HG02981 (cell line): ENCODE measurements at regions not wholly inside any gene's neighbourhood (a gene's known extent, or its start where the extent isn't known, plus 50 kb on each side); places are given as distances from the start of the nearest gene placed in this dataset.

ENCODE experiments used
- ATAC-seq: cut with Tn5 transposase; IDR thresholded peaks from one replicate; pipeline ENCODE4 v1.9.1; 2021; ENCODE audit warnings: mild to moderate bottlenecking, moderate library complexity; ENCODE audit not compliant: unreplicated experiment

DNA sequence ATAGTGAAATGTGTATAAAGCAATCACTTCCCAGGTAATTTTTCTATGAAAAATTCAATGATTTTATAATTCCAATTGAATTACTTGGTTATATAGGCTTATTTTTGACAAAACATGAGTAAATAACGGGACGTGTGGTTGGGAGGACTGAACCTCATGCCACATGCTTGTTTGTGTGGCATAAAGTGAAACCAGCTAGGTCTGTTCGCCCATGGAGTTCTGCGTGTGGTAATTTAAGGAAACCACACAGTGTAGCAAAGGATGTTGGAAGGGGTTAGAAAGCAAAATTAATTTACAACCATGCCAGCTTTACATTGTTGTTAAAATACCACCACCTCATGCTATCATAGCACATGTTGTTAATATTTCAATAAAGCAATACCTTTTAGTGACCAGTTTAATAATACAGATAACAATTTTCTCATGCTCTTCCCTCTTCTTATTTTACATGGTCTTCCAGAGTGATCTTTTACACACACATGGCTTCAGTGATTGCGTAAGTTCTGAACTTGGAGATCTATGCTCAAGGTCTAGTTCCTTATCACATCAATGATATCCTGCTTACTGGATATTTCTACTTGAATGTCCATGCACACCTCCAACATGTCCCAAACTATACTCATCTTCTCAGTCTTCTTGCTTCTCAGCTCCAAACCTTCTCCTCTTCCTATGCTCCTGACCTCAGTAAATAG, 156.4 kb upstream of the ITGA4 start:
- ATAC-seq = no peak

DNA sequence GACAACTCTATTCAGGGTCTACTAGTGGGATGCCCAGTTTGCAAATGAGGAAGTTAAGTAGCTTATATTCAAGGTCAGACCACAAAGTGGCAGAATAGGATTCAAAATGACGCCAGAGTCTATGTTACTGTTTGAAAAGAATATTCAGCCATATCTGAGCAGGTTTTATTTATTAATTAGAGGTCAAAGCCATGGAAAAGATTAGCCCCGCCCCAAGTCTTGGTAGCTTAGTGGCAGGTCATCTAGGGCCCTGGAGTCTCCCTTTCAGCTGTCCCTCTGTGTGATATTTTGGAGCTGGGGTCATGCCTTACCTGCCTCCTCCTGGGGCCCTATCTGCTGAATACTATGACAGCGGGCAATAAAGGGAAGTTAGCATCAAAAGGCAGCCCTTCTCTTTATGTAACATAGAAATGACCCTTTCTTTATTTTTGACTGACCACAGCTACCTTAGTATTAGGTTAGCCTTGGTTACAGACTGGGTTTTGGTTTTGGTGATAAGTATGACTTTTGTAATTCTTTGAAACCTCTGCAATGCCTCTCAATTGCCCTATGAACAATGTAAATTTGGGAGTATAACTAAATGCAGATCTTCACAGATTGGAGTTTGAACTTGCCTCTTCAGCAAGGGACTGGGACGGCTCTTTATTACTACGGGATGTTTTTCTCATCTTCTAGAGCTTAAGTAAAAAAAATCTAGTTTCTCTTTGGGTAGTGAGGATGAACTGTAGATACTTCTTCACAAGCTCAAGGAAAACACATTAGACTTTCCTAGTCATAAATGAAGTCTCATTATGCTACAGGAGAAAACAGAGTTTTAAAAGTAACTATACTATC, 153.0 kb upstream of the ITGA4 start:
- ATAC-seq = peak; percentile 28

DNA sequence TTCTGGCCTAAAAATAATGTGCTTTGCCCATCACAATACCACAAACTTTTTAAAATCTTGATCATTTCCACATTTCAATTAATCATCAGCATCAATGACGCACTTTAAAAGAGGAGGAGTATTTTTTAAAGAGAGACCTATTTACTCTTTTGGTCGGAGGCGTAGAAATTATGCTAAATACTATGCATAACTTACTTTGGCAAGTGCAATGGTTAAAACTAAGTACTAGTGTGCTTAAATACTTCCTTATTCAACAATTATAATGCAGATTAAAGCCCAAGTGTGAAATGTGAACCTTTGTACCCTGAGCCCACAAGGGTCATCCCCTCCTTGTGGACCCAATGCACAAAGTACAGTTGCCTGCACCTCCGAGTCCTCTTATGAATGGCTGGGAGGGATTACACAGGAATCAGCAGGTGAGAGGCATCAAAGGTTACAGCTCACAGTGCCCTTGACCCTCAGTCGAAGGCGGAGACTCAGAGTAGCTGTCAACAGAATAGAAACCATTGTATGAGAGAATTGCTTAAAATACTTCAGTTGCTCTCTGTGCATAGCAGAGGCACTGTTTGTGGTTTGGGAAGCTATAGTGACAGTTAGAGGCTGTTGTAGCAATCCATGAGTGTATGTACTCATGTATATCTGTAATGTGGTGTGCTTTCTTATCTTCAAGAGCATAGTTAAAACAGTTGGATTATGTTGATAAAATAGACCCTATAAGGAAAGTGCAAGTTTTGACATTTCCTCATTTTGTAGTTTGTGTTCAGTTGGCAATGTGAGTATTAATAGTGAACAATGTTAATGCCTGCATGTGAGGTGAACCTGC, 151.7 kb upstream of the ITGA4 start:
- ATAC-seq = peak; percentile 85

DNA sequence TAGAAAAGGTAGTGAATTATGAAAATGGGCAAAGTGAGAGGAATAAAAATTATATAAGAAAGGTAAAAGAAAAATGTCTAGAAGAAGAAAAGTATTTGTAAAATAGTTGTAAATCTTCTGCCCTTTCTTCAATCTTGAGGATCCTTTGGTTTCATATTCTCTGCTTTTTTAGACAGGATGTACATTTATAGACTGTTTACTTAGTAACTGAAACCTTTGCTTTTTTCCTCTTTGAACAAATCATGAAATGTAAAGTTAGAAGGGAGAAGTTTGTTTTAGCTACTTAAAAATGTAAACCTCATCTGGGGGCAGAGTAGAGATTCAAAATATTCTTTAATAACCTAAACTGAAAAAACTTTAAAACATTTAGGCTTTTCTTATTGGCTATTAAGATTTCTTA, 150.4 kb upstream of the ITGA4 start:
- peak; percentile 19 for ATAC-seq

DNA sequence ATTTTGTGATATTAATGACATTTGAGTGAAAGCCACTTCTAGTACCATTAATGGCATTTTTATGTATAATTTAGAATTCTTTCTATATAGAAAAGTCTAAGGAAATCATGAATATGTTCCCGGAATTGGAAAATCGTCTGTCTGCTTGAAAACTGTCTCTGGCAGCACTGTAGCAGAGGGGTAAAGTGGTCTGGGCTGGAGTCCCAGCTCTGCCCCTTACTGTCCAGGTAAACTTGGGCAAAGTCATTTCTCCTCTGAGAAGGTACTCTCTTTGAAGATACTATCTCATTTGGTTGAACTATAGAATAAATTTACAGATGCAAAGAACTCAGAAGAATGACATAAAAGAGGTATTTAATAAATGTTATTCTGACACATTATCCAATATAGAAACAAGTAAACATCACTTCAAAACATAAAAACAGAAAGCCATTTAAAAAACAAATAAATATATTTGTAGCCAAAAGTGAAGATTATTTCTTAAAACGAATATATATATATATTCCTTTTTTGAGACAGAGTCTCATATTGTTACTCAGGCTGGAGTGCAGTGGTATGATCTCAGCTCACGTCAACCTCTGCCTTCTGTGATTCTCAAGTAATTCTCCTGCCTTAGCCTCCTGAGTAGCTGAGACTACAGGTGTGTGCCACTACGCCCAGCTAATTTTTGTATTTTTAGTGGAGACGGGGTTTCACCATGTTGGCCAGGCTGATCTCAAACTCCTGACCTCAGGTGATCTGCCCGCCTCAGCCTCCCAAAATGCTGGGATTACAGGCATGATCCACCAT, 149.8 kb upstream of the ITGA4 start:
- no peak for ATAC-seq

DNA sequence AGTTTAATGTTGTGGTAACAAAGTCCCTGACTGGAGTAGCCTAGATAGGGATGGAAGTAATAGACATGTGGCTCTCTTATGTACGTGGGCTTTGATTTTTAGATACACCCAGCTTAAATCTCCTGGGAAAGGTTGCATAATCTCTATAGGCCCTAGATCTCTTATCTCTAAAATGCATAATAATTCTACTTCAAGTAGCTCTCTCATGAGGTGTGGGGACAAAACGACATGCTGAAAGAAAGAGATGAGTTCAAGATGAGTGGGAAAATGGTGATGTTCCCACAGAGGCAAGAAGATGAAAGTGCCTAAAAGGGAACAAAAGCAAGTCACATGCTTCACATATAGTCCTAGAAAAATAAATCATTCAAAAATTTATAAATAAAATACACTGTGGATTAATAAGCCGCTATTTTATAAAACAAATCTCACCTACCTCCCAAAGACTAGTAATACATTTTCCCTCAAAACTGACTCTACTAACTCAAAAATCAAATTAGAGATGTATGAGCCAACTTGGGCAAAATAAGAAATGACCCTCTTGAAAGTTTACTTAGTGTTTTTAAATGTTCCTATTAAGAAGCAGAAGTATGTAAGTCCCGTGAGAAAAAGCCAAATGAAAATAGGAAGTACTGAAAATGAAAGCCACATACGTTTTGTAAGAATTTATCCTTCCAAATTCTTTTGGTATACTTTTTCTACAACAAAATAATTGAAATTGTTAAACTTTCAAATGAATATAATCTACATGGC, 148.2 kb upstream of the ITGA4 start:
- no peak for ATAC-seq

DNA sequence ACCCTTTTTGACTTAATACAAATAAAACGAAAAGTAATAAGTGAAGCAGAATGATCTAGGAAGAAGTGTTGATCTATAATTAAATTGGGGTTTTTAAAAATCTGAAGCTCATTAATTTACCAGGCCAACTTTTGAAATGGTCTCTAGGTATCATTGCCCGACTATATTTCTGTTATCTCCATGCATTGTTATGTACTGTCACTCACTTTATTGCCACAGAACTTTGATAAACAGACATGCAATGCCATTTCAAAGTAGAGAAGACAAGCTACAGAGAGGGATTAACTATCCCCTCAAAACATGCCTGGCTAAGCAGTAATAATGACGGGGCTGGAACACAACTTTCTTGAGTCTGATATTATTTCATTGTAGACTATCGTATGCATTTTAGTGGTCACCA, 147.6 kb upstream of the ITGA4 start:
- ATAC-seq = no peak

DNA sequence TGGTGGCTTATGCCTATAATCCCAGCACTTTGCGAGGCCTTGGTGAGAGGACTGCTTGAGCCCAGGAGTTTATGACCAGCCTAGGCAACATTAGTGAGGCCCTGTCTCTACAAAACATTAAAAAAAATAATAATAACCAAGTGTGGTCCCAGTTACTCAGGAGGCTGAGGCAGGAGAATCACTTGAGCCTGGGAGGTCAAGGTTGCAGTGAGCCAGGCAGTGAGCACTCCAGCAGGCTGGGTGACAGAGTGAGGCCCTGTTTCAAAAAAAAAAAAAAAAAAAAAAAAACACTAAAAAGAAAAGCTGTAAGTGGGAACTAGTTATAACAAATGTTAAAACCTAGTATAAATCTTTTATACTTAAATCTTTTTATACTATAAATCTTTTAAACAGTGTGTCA, 146.2 kb upstream of the ITGA4 start:
- ATAC-seq = no peak

DNA sequence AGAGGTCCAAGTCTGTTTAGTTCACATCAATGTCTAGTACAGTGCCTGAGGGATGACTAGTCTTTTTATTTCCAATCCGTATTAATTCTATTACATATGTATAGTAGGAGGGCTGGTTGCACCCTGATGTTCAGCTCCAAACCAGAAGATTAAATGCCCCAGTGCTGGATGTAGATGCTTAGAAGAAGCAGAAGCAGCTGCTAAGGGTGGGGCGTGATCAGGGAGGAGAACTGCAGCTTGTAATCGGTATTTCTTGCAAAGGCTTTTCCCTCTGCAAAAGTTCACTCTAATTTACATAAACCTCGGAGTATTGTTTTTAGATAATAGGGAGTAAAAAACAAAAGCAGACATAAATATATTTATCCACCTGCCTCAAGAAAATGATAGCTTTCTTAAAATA, 145.3 kb upstream of the ITGA4 start:
- peak; percentile 24 for ATAC-seq

DNA sequence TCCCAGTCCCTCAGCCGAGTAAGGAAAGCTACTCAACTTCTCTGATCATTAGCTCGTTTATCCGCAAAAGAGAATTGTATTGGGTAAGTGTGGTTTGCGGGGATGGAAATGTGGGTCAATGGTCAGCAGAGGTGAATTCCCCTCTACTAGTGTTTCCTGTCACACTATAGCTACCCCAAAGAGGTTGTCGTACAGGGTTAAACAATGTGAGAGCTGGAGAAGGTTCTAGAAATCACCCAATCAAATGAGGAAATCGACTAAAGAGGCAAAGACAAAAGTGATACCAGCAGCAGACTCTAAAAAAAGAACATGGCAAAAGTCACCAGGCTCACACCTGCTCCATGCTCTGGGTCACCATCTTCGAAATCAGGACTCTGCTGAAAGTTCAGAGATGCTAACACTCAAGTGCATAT, 144.7 kb upstream of the ITGA4 start:
- ATAC-seq = peak; percentile 84

DNA sequence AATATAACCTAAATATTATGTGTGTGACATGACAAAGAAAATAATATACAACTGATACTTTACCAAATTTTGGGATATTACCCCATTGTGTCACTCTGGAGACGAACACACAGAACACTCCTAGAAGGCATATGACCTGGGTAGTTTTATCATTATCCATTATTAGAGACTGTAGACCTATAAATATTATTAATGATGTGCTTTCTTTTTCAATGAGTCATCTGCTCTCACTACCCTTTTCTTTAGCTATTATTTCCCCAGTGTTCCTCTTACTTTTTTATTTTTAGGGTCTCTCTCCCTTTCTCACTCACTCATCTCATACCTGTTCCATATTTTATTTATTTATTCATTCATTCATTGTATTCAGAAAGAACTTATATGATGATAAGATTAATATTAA, 143.3 kb upstream of the ITGA4 start:
- ATAC-seq = no peak

DNA sequence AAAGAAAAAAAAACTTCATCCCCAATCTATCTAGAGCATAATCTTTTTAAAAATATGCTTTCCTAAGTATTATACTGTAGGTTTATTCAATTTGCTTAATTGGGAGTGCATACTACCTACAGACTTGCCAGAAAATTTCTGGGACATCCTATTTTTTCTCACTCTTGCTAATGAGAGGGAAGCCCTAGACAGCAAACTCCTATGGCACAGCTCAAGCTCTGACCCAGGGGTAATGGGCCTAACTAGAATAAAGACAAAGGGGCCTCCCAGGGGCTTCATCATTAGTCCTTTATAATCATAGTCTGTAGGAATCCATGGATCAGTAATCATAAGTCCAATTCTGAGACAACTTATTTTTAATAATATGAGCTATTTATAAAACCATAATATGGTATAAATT, 142.6 kb upstream of the ITGA4 start:
- ATAC-seq = no peak

DNA sequence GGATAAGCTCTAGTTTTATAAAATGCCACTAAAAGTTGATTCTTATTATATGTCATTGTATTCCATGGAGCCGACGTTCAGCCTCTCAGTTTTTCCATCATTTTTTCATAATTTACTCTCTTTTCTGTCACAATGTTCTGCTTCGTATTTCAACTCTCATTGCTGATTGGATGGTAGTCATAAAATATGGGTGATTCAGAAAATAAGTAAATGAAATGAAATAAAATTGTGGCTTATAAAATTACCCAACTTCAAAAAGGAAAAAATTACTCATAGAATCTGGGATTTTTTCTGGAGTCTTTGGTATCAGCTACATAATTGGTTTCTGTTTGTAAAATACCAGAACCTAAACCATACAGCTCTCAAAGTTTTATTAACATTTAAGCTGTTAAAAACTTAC, 139.7 kb upstream of the ITGA4 start:
- no peak for ATAC-seq

DNA sequence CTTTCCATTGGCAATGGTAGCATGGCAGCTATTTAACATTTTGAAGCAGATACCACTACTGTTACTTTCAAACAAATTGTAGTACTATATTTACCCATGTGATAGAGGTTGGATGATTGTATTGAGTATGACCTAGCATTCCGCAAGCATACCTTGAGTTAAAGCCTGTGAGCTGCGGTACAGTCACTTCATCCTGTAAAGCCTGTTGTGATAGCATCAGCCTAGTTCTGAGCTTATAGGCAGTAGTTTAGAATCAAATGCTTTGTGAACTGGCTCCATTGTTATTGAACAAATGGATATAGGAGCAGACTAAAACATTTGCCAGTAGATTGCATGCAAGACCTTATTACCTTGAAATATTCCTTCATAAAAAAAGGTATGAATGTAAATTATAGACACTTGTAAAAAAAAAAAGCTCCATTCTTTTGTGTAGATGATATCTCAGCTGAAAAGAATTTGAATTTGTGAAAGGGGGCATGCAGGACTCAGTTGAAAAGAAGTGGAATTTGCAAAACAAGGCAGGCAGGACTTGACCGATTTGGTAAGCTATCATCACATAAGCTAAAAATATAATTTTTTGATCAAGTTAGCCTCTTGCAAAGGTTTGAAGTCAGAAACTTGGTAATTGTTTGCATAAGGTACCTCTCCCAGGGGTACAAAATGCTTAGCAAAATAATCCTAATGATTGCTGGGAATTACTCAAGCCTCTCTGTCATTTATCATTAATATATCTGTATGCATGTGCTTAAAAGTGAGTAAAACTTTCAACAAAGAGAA, 138.5 kb upstream of the ITGA4 start:
- ATAC-seq = no peak

DNA sequence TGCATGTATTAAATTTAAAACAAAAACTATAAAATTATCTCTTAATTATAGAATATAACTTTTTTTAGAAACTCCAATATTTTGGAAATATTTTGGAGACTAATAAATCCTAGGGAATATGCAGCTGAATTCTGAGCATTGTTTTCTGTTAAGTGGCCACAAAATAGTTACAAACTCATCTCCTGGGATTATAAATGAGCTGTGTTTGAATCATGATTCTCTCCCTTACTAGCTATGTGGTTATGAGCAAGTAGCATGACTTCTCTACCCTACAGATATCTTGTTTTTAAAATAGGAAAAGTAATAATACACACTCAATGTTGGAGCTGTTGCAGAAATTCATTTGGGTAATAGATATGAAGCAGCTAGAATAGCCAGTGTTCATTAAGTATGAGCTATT, 137.9 kb upstream of the ITGA4 start:
- no peak for ATAC-seq

DNA sequence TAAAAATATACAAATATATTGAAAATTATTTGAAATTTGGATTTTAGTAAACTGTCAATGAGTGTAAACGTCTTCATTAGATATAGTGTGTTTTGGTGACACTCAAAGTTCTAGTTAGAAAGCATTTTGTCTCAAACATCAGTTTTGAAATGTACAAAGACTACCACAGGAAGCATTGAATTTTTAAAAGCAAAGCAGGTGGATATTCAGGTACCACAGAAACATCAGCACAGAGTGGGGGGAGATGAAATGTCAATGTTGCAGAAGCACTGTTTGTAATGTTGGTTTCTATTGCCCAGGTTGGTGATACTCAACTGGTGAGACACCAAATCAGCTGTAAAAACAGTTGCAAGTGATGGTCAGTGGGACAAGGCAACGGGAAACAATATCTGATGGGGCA, 136.5 kb upstream of the ITGA4 start:
- no peak for ATAC-seq

DNA sequence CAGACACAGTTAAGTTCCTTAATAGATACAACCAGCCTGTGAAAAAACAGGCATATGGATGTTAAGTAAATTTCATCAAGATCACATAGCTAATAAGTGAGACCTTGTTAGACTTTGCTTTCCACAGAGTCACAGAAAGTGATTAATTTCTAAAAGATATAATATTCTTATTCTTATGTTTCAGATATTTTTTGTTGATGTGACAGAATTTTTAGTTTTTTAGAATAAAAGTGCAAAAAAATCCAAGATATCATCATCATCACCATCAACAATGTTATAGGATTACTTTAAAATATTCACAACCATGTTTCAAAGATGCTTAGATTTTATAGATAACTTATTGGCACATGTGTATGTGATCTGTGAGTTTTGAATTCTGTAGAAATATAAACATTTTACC, 132.3 kb upstream of the ITGA4 start:
- ATAC-seq = no peak

DNA sequence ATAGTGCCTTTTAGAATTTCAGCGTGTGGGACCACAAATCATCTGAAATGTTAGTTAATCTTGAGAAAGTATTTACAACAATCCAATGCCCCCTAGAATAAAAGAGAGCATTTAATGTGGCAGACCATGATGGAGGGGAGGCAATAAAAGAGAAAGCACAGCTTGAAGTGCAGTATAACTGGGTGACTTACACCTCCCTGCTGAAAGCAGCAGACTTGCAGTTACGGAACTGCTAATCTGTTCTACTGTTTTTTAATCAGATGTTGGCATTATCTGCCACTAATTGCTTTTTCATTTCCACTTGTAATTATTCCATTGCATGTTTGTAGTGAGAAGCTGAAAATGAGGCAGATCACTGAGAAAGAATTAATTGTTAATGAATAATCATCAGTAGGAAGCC, 130.5 kb upstream of the ITGA4 start:
- no peak for ATAC-seq

DNA sequence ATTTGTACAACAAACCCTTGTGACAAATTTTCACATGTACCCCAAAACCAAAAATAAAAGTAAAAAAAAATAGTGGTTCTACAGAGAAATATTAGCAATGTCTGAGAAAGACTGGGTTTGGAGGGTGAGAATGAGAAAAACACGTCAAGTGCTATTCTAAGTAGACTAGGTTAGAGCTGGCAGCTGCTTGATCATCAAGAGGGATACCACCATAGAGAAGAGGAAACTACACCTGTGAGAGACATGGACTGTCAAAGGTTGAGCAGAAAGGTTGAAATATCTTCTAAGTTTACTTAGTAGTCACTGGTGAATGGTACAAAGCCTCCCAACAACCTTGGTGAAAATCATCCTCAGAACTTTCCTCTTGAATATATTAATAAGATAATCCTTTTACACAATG, 126.9 kb upstream of the ITGA4 start:
- ATAC-seq = no peak
